Adrenal gland (tissue), 9 donors: ENCODE measurements at regions not wholly inside any gene's neighbourhood (a gene's known extent, or its start where the extent isn't known, plus 50 kb on each side); places are given as distances from the start of the nearest gene placed in this dataset.
A peak's percentile ranks its signal among the peaks of the same experiment; 100 is the strongest.
"Not testable (repeated sequence)": the region's sequence is repeated elsewhere in the genome, so short reads cannot be mapped to it uniquely, and the experiment has no call there.

ENCODE experiments used
- DNase-seq, 7 donors: peaks; one replicate each; pipeline ENCODE4 v3.0.0-alpha.2; 2019 to 2020
- H3K27ac ChIP-seq, 5 donors: fragments of 200-600 bp; sonication (generic) in 4 of 5; 1 replicate in 3 of 5; 2 replicates in 2 of 5; pipeline versions ENCODE4 v1.5.1 to v1.8.0; 2016 to 2020; ENCODE audit warnings: mild to moderate bottlenecking in 1 of 5
- H3K27me3 ChIP-seq: fragments of 200-600 bp; 2 replicates; pipeline ENCODE4 v1.8.0; 2021
- H3K36me3 ChIP-seq, 2 donors: fragments of 200-600 bp; replicated peaks in 1 of 2; 1 replicate in 1 of 2; 2 replicates in 1 of 2; pipeline versions ENCODE4 v1.5.1 to v1.8.0; 2018 to 2022
- H3K4me1 ChIP-seq, 2 donors: fragments of 200-600 bp; replicated peaks in 1 of 2; 1 replicate in 1 of 2; 2 replicates in 1 of 2; pipeline versions ENCODE4 v1.5.1 to v1.8.0; 2018 to 2021
- H3K4me3 ChIP-seq, 4 donors: fragments of 200-600 bp; sonication (generic) in 3 of 4; one replicate each; pipeline ENCODE4 v1.5.1; 2016 to 2018
- H3K9me3 ChIP-seq, 3 donors: fragments of 200-600 bp; sonication (generic) in 1 of 3; replicated peaks in 1 of 3; 1 replicate in 2 of 3; 2 replicates in 1 of 3; pipeline versions ENCODE4 v1.5.1 to v1.8.0; 2016 to 2021
- CTCF ChIP-seq, 6 experiments: fragments of 450-650 bp in 4 of 6; fragments of 200-600 bp in 2 of 6; sonication (generic) in 1 of 6; IDR thresholded peaks; 1 replicate in 5 of 6; 2 replicates in 1 of 6; pipeline versions ENCODE4 v1.5.1 to v1.8.0; 2016 to 2021; ENCODE audit warnings: antibody characterized with exemption in 6 of 6, mild to moderate bottlenecking in 2 of 6, moderate library complexity in 1 of 6
- POLR2A ChIP-seq, 2 donors: fragments of 450-650 bp; IDR thresholded peaks; one replicate each; pipeline ENCODE4 v1.6.1; 2017; ENCODE audit warnings: antibody characterized with exemption in 2 of 2, mild to moderate bottlenecking in 2 of 2, moderate library complexity in 1 of 2
- WGBS, 4 donors: extraction: QIAGEN DNeasy Blood & Tissue Kit in 2 of 4; methylation state at CpG; one replicate each; pipeline versions ENCODE4 v1.1.5 to v1.1.7; 2013 to 2017; 5-methylcytosine and 5-hydroxymethylcytosine counted together
- intact Hi-C, 2 donors: fragments of 100-400 bp; cut with DNase I; formaldehyde crosslinking; loops; one replicate each; pipeline versions ENCODE4 v1.14.1 to v1.15.0; 2022 to 2023
- donor health status: healthy with polysubstance abuse.
- donor health status: Bipolar disorder and iron deficiency.
- donor health status: DM: yes; HTN: yes; CAD: no.
- donor health status: DM: no; HTN: no; CAD: no.
- donor health status: DM: no; HTN: no; CAD: no.

DNA sequence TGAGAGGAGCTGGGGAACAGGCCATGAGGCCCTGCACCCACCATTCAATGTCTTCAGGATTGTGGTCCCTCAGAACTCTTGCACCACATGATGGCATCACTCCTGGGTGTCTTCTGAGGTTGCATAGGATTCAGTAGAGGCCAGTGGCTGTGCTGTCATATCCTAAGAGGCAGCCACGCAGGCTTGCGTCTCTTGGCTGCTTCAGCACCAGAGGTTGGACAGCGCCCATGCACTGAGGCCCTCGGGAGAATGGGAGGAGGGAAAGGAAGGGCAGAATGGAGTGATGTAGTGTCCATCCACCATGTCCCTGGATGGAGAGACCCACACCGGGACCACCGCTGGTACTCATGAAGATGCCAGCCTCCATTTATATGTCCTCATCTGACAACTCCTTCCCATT is 237.1 kb downstream of the POTED start:
- DNase-seq, H3K36me3 ChIP-seq, H3K27me3 ChIP-seq, H3K4me3 ChIP-seq, H3K9me3 ChIP-seq, intact Hi-C loops, H3K27ac ChIP-seq, H3K4me1 ChIP-seq: not testable (repeated sequence)
- WGBS, 4 donors, result 30 to 67% (median 54%) methylated on average over 4 to 6 of the region's 6 CpGs

GRCh38 chr21:13844574-13844973 is 235.0 kb downstream of the POTED start:
- H3K9me3 ChIP-seq, H3K4me1 ChIP-seq, H3K4me3 ChIP-seq, intact Hi-C loops, H3K27ac ChIP-seq, DNase-seq, H3K36me3 ChIP-seq, H3K27me3 ChIP-seq: not testable (repeated sequence)
- WGBS, 4 donors, result 62 to 81% (median 72%) methylated on average over 6 of the region's 6 CpGs

DNA sequence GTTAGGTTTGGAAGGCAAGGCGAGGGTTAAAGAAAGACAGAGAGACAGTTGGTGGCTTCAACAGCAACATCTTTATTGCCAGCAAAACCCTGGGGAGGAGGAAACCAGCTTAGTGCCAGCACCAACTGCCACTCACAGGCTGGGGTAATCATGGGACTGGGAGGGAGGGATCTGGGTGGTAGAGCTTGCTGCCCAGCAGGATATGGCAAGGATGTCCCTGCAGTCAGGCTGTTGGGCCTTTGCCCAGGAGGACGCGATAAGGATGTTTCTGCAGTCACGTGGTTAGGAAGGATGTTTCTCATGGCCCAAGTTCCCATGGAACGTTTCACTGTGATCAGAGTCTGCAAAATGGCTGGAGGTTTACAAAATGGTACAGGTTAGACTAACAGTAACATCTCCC is 233.5 kb downstream of the POTED start:
- H3K27me3 ChIP-seq, intact Hi-C loops: not testable (repeated sequence)
- 49 to 58% (median 51%) methylated on average over 1 to 5 of the region's 5 CpGs for WGBS, 4 donors

GRCh38 chr21:13827666-13828065 is 218.1 kb downstream of the POTED start:
- WGBS, 4 donors, result 84 to 91% (median 89%) methylated on average over 19 of the region's 19 CpGs
- intact Hi-C loops, DNase-seq, H3K4me1 ChIP-seq, H3K27me3 ChIP-seq, H3K9me3 ChIP-seq, H3K27ac ChIP-seq, H3K36me3 ChIP-seq, H3K4me3 ChIP-seq: not testable (repeated sequence)

More for the DNA sequence above, 233.5 kb downstream of the POTED start:
- not testable (repeated sequence) for H3K36me3 ChIP-seq, H3K27ac ChIP-seq, H3K4me1 ChIP-seq, H3K4me3 ChIP-seq, H3K9me3 ChIP-seq
- peak in 3 of 7 donors; percentile 12 to 41 (median 25) for DNase-seq

DNA sequence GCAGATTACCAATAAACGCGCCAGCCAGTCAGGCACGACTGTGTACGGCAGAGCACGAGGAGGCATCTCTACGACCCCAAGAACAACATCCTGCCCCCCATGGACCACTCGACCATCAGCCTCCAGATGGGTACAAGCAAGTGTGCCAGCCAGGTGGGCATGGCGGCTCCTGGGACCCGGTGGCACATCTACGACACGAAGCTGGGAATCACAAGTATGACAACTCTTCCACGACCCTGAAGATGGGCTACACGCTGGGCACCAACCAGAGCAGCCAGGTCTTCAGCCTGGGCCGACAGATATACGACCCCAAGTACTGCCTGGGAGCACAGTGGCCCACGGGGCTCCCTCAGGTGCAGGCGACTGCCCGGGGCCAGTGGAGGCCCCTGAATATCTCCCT is 217.6 kb downstream of the POTED start:
- Histone ChIP-seq H3K27ac (no peak overlapping the region), H3K27me3 (no peaks in the 10 kb centered on the region), H3K4me1 (no peaks in the 10 kb centered on the region), H3K36me3 (no peaks in the 10 kb centered on the region), H3K4me3 (no peak overlapping the region), H3K9me3 (no peaks in the 10 kb centered on the region)
- intact Hi-C loops, result no loop called here
- DNase-seq, result no peak
- 81 to 85% (median 85%) methylated on average over 5 to 18 of the region's 18 CpGs for WGBS, 4 donors
- TF ChIP-seq CTCF (IDR thresholded peaks at IDR 0.05) (no peak), POLR2A (IDR thresholded peaks at IDR 0.05) (no peak)

DNA sequence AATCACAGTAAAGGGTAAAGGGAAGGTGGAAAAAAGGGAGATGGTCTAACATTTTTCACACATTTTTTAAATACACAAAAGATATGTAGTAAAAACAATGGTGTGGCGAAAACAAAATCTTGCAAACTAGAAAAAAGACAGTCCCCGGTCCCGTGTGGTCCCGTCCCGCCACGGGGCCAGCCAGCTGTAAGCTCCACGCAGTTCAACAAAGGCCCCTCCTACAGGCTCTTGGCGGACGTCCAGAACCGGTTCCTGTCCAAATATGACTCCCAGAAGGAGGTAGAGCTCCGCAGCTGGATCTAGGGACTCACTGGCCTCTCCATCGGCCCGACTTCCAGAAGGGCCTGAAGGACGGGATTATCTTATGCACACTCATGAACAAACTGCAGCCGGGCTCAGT is 216.9 kb downstream of the POTED start:
- H3K4me3 ChIP-seq, H3K27me3 ChIP-seq, DNase-seq, intact Hi-C loops, H3K36me3 ChIP-seq, H3K27ac ChIP-seq, H3K9me3 ChIP-seq, H3K4me1 ChIP-seq: not testable (repeated sequence)
- 80 to 83% (median 81%) methylated on average over 15 of the region's 15 CpGs for WGBS, 4 donors

GRCh38 chr21:13825218-13825778 is 215.7 kb downstream of the POTED start:
- DNase-seq, H3K36me3 ChIP-seq, H3K27ac ChIP-seq, intact Hi-C loops, H3K27me3 ChIP-seq, H3K9me3 ChIP-seq, H3K4me1 ChIP-seq, H3K4me3 ChIP-seq: not testable (repeated sequence)
- WGBS, 4 donors, result 33 to 68% (median 59%) methylated on average over 8 to 11 of the region's 26 CpGs

GRCh38 chr21:13820286-13820685 is 210.7 kb downstream of the POTED start:
- H3K9me3 ChIP-seq, H3K27ac ChIP-seq, H3K4me1 ChIP-seq, H3K27me3 ChIP-seq, DNase-seq, H3K36me3 ChIP-seq, intact Hi-C loops, H3K4me3 ChIP-seq: not testable (repeated sequence)
- 42 to 57% (median 50%) methylated on average over 4 of the region's 4 CpGs for WGBS, 4 donors

DNA sequence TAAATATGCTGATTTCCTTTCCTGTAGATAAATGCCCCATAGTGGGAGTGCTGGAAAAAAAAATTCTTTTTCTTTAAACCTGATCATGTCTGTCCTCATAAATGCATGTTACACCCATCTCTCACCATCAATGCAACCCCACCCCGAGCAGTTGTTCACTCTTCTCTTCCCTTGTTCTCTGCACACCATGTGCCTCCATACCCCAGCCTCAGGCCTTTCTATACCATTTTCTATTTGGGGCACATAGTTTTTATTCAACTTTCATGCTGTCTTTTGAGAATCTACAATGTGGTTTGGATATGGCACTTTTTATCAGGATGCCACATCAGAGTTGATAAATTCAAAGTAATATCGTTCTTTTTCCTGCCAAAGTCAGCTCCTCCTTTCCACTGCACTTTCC is 202.6 kb downstream of the POTED start:
- H3K27ac ChIP-seq, H3K9me3 ChIP-seq, H3K27me3 ChIP-seq, H3K4me1 ChIP-seq, DNase-seq, intact Hi-C loops, H3K4me3 ChIP-seq, H3K36me3 ChIP-seq: not testable (repeated sequence)
- WGBS, 4 donors, result 58 to 63% (median 61%) methylated on average over 2 of the region's 2 CpGs

DNA sequence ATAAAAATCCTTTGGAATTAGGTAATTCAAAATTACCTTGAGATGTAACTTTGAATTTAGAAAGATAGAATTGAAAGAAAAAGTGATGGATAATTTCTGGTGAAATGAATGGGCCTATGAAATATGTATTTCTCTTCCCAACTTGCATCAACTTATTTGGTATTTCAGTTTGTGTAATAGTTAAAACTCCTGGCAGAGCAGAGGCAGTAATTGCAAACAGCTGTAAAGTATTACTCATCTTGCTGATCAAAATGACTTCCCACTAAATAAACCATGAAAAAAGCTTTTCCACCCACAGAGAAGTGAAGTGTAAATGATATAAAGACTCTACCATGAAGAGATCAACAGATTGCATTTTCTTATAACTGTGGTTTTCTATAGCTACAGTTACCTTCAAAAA is 201.0 kb downstream of the POTED start:
- H3K36me3 ChIP-seq, intact Hi-C loops, DNase-seq, H3K4me3 ChIP-seq, H3K27me3 ChIP-seq, H3K9me3 ChIP-seq, H3K4me1 ChIP-seq, H3K27ac ChIP-seq: not testable (repeated sequence)

DNA sequence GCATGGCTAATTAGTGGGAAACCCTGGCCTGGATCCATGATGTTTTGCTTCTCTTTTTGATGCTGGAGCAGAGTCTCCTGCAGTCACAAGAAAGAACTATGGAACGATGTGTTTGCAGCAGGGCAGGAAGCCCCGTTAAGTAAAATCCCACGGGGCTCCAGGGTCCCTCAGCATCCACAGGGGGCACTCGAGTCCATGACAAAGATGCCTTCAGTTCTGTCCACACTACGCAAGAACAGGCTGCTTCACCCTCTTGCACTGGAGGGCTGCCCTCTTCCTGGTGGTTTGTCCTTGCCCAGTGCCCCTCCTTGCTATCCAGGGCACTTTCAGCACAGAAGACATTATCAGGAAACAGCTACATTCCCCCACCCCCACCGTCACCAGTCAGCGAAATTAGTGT is 196.9 kb downstream of the POTED start:
- intact Hi-C loops, H3K27me3 ChIP-seq, H3K27ac ChIP-seq, H3K9me3 ChIP-seq, H3K36me3 ChIP-seq, H3K4me3 ChIP-seq, H3K4me1 ChIP-seq, DNase-seq: not testable (repeated sequence)
- WGBS, 4 donors, result 36 to 75% (median 58%) methylated on average over 3 to 6 of the region's 7 CpGs
